Embryonic facial prominence (tissue), 1 donor: ENCODE measurements at regions not wholly inside any gene's neighbourhood (a gene's known extent, or its start where the extent isn't known, plus 50 kb on each side); places are given as distances from the start of the nearest gene placed in this dataset.
"Not testable (repeated sequence)": the region's sequence is repeated elsewhere in the genome, so short reads cannot be mapped to it uniquely, and the experiment has no call there.

Experiments used
- DNase-seq: peaks from one replicate; pipeline ENCODE4 v3.0.0-alpha.2; 2016; ENCODE audit errors: extremely low spot score

DNA sequence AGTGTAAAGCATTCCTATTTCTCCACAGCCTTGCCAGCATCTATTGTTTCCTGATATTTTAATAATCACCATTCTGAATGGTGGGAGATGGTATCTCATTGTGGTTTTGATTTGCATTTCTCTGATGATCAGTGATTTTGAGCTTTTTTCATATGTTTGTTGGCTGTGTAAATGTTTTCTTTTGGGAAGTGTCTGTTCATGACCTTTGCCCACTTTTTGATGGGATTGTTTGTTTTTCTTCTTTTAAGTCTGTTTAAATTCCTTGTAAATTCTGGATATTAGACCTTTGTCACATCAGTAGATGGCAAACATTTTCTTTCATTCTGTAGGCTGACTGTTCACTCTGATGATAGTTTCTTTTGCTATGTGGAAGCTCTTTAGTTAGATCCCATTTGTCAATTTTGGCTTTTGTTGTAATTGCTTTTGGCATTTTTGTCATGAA lies 461.5 kb upstream of the GCFC2 start:
- not testable (repeated sequence) for DNase-seq

DNA sequence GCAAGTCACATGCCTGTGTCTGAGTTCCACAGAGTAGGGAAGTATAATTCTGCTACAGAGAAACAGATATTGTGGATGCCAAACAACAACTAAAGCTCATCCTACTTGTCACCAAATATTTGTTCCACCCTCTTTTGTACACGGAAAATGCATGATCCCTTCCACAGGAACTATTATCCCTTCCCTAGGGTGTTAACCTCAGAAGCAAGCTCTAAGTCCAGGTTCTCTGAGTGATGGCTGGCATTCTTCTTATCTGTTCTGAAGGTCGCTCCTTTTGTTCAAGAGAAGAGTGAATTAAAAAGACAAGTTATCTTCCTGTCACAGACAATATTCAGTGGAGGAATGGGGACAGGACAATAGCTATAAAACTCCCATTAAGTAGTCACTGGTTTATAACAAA lies 460.1 kb upstream of the GCFC2 start:
- DNase-seq: no peak

DNA sequence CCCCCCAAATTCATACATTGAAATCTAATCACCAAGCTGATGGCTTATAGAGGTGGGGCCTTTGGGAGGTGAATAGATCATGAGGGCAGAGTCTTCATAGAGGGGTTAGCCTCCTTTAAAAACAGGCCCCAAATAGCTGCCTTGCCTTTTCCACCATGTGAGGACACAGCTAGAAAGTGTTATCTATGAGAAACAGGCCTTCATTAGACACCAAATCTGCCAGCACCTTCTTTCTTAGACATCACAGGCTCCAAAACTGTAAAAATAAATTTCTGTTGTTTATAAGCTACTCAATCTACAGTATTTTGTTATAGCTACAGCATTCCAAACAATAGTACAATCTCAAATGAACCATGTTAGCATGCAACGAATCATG lies 459.3 kb upstream of the GCFC2 start:
- DNase-seq: no peak

DNA sequence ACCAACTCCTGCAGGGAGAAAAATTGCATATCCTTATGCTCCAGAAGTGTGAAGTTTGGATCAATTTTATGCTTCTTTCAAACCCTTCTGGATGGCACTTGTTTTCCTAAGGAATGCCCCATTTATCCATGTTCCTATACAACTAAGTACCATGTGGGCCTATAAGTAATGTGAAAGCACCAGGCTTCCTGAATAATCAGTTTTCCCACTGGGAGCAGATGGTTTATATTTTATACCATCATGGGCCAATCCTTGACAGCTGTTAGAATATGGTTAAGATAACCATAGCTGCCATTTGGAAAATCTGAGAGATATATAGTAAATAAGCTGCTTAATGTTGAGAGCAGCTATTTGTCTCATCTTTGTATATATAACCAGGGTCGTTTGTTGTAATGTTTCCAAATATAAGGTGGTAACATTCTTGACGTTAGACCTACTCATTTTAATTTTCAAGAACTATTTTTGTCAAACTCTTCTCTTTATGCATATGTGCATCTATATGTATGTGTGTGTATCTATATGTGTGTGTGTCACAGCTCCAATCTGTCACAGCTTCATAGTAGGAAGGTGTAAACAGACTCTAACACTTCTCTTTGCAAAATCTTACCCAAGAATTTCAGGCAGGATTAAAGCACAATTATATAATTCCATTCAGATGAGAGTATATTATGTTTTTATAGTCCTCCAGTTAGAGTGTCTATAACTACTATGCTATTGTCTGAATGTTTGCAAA lies 458.7 kb upstream of the GCFC2 start:
- no peak for DNase-seq

DNA sequence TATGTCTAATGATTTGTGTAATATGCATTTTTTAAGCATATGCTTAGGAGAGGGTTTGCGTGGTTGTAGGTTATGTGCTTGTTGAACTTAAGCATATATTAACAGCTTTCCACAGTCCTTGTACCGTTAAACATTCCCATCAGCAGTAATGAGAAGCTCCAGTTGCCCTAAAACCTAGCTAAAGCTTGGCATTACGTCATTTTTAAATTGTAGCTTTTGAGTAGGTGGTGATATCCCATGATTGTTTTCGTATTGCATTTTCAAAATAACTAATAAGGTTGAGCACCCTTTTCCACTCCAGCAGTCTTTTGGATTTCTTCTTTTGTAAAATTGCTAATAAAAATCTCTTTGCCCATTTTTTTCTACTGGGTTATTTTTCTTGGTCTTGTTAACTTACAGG lies 453.1 kb upstream of the GCFC2 start:
- no peak for DNase-seq

DNA sequence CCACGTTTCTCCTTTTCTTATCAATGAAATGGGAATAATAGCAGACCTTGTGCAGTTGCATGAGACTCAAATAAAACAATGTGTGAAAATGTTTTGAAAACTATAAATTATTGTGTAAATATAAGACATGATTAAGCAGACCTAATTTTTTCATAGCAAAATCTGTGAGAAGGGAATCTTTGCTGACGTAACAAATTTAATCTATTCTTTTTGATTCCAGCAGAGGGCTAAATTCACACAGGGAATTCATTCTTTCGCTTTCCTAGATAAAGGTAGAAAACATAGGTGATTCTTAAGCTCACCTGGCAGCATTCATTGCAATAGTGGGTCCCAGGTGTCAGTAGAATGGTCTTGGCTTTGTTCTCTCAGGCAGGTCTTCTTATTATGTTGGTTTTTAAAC lies 450.0 kb upstream of the GCFC2 start:
- DNase-seq: no peak

DNA sequence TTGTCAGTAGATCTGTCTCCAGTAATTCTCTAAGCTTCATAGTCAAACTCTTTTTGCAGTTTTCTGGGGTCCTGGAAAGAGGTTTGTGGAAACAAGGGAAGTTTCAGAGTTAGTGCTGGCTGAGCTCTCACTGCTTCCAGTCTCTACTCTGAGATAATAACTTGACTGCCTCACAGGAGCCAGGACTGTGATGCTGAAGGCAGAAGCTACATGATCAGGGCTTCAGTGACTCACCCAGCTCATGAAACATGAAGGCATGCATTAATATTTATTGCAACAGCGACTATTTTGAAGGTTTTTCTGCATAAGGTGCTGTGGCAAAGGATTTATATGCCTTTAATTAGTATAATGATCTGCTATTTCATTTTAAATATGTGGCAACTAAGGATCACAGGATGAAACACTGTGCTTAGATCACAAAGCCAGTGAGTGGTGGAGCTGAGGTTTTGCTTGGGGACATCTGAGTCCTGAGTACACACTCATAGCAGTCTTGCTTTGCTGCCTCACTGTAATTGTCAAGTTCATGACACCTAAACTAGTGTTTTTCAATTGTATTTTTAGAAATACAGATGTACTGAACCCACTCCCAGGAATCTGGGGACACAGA lies 448.4 kb upstream of the GCFC2 start:
- no peak for DNase-seq

DNA sequence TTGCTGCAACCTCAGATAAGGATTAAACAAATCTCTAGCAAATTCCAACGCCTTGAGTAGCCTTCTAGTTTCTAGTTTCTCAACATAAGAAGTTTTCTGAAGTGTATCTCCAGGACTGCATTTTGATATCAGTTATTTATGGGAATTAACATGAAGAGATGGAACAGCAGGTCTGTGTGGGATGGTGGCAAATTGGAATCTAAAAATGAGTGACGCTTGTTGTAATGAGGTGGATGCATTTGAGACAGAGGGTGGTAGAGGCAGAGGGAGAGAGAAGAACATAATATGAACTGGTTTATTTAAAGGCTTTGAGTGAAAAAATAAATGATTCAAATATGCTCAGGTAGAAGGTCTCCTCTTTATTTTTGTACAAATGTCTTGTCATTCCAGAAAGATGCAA lies 446.8 kb upstream of the GCFC2 start:
- no peak for DNase-seq

DNA sequence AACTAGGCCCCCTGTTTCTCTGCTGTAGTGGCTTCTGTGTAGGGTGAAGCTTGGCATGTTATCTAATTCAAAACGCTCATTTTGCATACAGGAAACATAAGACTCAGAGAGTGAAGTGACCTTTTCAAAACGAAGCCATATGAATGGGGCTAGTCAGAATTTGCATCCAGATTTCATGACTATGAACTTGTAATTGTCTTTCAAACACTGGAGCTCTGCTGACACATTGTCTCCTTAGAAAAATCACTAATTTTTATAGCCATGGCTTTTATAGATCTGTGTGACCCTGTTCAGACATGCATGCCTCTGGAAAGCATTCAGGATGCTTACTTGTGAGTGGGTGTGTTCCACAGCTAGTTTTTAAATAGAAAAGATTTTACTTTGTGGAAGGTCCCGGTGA lies 444.3 kb upstream of the GCFC2 start:
- DNase-seq: no peak

DNA sequence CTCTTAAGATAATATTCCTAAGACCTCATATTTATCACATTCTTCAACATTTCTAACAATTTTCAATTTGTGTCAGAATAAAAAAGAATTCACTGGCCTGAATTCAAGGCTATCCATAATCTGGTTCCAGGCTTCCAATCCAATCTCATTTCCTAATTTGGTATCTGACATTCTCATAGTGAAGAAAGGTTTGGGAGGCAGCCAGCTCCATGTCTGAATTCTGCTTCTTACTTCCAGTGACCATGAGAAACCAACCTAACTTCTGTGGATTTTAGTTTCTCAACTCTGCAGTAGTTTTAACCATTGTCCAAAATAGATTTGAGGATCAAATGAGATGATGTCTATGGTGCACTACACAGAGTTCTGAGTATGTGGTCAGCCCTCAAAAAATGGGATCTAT lies 439.1 kb upstream of the GCFC2 start:
- no peak for DNase-seq

DNA sequence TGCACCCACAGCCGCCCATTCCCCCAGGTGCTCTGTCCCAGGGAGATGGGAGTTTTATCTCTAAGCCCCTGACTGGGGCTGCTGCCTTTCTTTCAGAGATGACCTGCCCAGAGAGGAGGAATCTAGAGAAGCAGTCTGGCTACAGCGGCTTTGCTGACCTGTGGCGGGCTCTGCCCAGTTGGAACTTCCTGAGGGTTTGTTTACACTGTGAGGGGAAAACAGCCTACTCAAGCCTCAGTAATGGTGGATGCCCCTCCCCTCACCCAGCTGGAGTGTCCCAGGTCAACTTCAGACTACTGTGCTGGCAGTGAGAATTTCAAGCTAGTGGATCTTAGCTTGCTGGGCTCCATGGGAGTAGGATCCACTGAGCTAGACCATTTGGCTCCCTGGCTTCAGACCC lies 428.6 kb upstream of the GCFC2 start:
- DNase-seq: not testable (repeated sequence)

DNA sequence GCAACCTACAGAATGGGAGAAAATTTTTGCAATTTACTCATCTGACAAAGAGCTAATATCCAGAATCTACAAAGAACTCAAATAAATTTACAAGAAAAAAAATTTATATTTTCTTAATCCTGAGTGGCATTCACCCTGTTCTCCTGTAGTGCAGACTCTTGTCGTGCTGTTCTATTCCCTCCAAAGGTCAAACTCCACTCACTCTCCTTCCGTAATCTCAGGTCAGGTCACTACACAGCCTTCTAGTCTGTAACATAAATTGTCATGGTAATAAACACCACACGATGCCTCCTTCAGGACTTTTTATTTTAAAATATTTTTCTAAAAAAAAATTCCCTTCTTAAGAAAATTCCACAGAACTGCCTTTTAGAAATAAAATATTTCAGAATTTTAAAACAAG lies 417.9 kb upstream of the GCFC2 start:
- no peak for DNase-seq

DNA sequence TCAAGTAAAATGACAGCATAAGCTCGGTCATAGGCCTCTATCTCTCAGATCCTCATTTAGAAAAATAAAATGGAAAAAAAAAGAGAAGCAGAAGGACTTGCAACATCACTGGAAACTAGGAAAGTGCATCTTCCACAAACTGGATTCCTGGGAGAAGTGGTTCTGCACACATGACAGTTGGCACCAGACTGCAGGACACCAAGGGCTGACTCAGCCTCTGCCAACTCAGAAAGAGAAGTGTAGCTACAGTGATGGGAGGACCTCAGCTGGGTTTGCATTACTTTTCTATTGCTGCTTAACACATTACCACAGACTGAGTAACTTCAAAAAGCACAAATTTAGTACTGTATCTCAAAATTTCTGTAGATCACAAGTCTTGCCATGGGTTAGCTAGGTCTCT lies 409.5 kb upstream of the GCFC2 start:
- no peak for DNase-seq

DNA sequence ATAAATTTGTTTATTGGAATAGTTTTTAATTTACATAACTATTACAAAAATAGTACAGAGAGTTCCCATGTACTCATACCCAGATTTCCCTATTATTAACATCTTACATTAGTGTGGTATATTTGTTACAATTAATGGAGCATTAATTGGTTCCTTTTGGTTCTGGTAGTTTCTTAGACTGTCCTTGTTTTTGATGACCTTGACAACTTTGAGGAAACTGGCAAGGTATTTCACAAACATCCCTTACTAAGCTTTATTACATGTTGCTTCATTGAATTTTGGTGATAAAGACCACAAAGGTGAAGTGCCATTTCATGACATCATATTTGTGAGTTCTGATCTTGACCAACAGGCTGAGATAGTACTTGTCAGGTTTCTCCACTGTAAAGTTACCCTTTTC lies 379.0 kb upstream of the GCFC2 start:
- DNase-seq: no peak

DNA sequence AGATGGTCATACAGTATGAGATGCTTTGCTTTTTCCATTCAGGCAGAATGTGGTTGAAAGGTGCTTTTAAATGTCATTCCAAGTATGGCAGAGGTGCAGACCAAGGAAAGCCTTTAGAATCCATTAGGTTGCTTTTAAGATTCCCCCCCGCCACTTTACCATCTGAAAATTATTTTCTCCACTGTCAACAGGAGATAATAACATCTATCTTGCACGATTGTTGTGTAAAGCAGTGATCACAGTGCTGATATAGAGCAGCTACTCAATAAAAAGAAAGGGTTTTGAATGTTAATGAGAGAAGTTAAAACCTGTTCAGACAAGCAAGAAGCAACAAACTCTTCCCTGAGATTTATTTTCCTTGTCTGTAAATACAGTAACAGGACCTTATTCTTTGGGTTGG lies 372.5 kb upstream of the GCFC2 start:
- no peak for DNase-seq

DNA sequence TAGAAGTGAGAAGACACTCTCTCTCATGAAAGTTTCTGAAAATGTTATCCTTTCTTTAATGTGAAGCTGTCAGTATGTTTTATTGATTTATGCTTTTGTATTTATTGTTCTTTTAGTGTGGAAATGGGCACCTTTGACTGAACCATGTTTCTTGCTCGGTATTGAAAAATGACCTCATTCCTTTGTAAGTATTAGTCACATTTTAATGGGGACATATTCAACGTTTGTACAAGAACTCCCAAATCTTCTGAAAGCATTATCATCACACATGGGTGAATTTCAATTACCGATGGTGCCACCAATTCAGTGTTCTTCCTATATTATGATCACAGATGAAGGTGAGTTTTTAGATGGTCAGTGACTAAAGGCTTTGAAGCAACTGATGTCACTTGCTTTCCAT lies 371.8 kb upstream of the GCFC2 start:
- DNase-seq: no peak

DNA sequence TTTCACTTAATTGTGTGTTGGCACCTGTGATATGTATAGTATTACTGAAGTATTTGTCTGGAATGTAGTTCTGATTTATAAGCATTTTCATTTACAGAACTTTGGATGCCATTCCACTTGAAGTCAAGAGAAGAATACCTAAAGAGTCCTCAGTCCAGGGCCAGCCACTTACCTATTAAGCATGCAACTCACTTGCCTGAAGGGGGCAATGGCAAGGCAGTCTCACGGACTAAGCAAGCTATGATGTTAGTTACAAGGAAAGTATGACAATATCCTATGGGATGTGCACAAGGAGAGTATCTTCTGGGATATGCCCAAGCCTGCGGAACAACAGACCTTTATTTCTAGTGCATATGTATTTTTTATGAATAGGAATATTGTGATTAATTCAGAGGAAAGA lies 369.4 kb upstream of the GCFC2 start:
- DNase-seq: no peak

DNA sequence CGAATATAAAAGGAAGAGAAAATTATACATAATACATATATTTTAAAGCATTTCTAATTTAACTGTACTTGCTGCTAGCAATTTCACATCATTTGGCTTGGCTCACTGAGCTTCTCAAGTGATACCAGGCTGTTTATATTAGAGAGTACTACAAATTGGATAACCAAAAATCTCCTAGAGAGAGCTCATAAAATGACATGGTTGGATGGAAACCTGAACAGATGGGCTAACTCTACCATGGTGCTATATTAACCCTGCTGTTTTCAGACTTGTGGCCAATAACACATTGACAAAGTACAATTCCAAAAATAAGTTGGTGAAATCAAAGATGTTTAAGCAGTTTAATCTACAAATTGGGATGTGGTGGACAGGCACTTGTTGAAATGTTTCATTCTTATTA lies 364.4 kb upstream of the GCFC2 start:
- no peak for DNase-seq

DNA sequence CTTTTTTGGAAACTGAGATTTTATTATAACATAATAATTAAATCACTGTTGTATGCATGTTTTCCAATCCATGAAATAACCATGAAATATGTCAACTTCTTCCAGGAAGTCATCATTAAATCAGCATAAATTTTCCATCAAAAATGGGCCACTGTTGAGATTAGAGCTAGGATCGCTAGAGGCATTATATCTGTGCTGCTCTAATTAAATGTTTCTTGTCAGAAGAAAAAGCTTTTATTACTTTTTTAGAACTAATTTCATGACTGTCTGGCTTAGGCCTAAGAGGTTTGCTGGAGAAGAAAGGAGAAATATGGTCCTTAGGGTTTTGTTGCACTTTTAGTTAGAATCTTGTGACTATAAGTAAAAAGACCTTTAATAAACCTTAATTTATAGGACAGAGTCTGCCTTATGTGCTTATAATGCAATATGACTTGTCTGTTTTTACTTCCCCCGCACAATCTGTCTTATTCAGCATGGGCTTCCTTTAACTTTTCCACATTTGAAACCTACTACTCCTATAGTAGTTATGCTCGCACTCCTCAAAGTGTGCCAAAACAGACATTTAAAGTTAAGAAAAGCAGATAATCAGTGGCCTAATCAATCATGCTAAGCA lies 363.4 kb upstream of the GCFC2 start:
- no peak for DNase-seq

DNA sequence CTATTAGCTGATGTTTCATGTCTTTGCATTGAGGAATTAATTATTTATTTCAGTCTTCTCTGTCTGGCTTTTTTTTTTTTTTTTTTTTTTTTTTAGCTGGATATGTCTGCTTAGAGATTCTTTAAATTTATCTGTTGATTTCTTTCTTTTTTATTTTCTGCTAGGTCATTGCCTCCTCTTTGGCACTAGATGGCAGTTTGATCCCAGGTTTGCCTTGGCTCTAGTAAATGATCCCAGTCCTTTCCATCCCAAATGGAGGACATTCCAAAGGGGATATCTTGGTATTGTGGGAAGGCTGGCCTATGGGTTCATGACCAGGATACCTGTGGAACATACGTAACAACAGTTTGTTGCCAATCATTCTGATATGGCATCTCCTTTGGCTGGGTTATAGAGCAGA lies 339.5 kb upstream of the GCFC2 start:
- DNase-seq: no peak

DNA sequence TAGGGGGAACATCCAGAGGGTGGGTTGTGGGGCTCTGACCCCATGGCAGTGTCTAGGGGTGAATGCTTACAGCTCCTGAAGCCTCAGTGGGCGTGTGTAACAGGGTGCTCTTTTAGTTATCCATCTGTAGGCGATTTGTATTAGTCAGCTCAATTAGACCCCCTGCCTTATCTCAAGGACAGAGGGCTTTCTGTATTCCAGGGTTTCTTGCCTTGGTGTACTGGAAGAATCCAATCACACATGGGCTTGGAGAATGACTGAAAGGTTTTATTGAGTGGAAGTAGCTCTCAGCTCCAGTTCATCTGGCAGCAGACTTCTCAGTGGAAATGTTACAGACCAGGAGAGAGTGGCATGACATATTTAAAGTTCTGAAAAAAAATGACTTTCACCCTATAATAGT lies 334.0 kb upstream of the GCFC2 start:
- no peak for DNase-seq

DNA sequence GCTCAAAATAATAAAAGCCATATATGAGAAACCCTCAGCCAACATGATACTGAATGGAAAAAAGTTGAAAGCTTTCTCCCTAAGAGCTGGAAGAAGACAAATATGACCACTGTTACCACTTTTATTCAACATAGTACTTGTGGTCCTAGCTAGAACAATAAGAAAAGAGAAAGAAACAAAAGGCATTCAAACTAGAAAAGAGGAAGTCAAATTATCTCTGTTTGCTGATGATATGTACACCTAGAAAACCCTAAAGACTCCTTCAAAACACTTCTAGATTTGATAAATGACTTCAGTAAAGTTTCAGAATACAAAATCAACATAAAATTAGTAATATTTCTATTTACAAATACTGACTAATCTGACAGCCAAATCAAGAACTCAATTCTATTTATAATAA lies 328.8 kb upstream of the GCFC2 start:
- no peak for DNase-seq

DNA sequence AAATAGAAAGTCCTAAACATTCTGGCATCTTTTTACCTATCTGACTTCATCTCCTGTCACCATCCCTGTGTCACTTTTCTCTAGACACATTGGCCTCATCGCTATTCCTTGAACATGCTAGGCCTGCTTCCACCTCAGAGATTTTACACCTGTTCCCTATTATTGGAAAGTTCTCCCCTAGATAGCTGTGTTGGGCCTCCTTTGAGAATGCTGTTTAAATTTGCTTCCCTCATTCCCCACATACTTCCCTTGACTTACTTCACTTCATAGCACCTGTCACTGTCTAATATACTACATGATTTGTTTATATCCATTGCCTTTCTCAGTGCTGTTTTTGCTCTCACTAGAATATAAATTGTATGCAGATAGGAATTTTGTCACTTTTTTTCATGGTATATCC lies 317.0 kb upstream of the GCFC2 start:
- DNase-seq: no peak

DNA sequence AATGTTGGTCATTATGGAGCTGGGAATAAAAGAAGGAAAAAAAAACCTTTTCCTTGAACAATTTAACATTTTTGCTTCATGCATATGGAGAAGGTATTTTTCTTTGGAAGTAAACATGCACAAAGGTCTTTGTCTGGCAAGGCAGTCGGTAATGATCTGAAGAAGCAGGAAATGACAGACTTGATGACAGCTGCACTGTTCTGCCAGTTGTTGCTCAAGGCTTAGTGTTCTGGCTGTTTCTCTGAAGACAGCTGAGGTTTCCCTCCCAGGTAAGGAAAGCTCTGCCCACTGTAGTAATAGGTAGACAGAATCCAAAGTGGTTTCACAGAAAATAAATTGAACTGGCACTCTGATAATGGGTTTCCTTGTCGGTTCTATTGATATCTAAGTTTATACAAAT lies 308.4 kb upstream of the GCFC2 start:
- no peak for DNase-seq
